Lower lobe of right lung (tissue), 2 donors: ENCODE measurements at regions not wholly inside any gene's neighbourhood (a gene's known extent, or its start where the extent isn't known, plus 50 kb on each side); places are given as distances from the start of the nearest gene placed in this dataset.
A peak's percentile ranks its signal among the peaks of the same experiment; 100 is the strongest.

Source experiments
- ATAC-seq, 2 donors: fragments of 200-7000 bp; cut with Tn5 transposase; one replicate each; pipeline ENCODE4 v1.9.1; 2020 to 2022; ENCODE audit warnings: mild to moderate bottlenecking in 2 of 2, moderate library complexity in 2 of 2
- DNase-seq: peaks from one replicate; pipeline ENCODE4 v3.0.0-alpha.2; 2020
- H3K27ac ChIP-seq: fragments of 200-600 bp; one replicate; pipeline ENCODE4 v1.8.0; 2022
- H3K27me3 ChIP-seq: fragments of 200-600 bp; one replicate; pipeline ENCODE4 v1.8.0; 2022; ENCODE audit warnings: low read depth
- H3K36me3 ChIP-seq: fragments of 200-600 bp; one replicate; pipeline ENCODE4 v1.8.0; 2022; ENCODE audit warnings: mild to moderate bottlenecking
- H3K4me1 ChIP-seq: fragments of 200-600 bp; one replicate; pipeline ENCODE4 v1.8.0; 2022
- H3K4me3 ChIP-seq: fragments of 200-600 bp; one replicate; pipeline ENCODE4 v1.8.0; 2022; ENCODE audit warnings: mild to moderate bottlenecking
- H3K9me3 ChIP-seq: fragments of 200-600 bp; one replicate; pipeline ENCODE4 v1.8.0; 2022
- intact Hi-C: fragments of 100-400 bp; cut with DNase I; formaldehyde crosslinking; loops from one replicate; pipeline ENCODE4 v1.11.0; 2022
- TF ChIP-seq, protein P1 (sequence below): fragments of 200-600 bp; IDR thresholded peaks from one replicate; pipeline ENCODE4 v1.8.0; 2022; ENCODE audit warnings: antibody characterized with exemption, mild to moderate bottlenecking
- donor health status: DM: no; HTN: yes; CAD: no; lungs with severe emphysema.

DNA sequence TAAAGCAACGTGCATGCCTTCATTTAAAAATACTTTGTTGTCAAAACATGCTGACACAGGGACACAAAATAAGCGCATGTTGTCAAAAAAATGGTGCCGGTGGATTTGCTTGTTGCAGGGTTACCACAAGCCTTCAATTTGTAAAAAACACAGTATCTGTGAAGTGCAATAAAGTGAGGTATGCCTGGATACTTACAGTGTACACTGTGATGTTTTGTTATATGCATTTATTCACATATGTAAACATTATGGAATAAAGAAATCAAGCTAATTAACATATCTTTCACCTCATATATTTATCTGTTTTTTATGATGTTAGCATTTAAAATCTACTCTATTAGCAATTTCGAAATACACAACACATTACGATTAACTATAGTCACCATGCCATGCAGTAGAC lies 202.6 kb upstream of the FZD8 start:
- no peaks in the 10 kb centered on the region for H3K36me3 ChIP-seq
- ATAC-seq (no peak), DNase-seq (no peak)
- peaks cover 10% of the 10 kb centered on the region for H3K9me3 ChIP-seq
- H3K4me1 ChIP-seq: no peaks in the 10 kb centered on the region
- intact Hi-C loops: no loop called here
- TF ChIP-seq, protein P1, sequence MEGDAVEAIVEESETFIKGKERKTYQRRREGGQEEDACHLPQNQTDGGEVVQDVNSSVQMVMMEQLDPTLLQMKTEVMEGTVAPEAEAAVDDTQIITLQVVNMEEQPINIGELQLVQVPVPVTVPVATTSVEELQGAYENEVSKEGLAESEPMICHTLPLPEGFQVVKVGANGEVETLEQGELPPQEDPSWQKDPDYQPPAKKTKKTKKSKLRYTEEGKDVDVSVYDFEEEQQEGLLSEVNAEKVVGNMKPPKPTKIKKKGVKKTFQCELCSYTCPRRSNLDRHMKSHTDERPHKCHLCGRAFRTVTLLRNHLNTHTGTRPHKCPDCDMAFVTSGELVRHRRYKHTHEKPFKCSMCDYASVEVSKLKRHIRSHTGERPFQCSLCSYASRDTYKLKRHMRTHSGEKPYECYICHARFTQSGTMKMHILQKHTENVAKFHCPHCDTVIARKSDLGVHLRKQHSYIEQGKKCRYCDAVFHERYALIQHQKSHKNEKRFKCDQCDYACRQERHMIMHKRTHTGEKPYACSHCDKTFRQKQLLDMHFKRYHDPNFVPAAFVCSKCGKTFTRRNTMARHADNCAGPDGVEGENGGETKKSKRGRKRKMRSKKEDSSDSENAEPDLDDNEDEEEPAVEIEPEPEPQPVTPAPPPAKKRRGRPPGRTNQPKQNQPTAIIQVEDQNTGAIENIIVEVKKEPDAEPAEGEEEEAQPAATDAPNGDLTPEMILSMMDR: no peak
- H3K27me3 ChIP-seq: no peaks in the 10 kb centered on the region
- no peak overlapping the region for H3K27ac ChIP-seq
- no peak overlapping the region for H3K4me3 ChIP-seq

DNA sequence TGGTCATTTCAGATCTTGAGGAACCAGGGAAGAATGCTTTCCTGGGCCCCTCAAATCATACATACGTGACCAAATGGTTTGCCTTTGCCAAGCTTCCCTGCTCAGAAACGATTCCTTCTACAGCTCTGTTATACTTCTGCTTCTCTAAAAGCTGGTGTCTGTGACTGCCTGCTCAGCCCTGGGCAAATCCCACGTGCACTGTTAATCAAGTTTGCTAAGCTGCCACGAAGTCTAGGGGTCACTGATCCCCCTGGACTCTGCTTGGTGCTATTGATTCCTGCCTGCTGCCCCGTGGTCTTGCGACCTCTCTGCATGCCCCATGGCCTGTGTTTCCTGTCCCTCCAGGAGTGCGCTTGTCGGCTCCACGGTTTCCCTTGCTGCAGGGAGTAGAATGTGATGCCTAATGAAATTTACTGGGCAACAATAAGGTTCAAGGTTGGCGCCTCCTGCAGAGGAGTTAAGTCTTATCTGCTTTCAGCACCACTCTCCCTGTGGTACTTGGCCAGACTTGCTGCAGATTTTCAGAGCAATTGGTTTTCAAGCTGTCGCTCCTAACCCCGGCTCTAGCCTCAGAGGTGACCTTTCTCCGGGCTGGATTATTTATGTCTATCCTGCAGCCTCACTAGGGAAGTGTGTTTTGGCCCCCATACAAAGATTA lies 201.6 kb upstream of the FZD8 start:
- intact Hi-C loops: no loop called here
- DNase-seq: no peak
- no peaks in the 10 kb centered on the region for H3K4me1 ChIP-seq
- no peaks in the 10 kb centered on the region for H3K27me3 ChIP-seq
- ATAC-seq: peak in 1 of 2 donors; percentile 24
- H3K4me3 ChIP-seq: no peak overlapping the region
- no peaks in the 10 kb centered on the region for H3K36me3 ChIP-seq
- no peak overlapping the region for H3K27ac ChIP-seq
- H3K9me3 ChIP-seq: peaks cover 10% of the 10 kb centered on the region
- TF ChIP-seq, protein P1: no peak

DNA sequence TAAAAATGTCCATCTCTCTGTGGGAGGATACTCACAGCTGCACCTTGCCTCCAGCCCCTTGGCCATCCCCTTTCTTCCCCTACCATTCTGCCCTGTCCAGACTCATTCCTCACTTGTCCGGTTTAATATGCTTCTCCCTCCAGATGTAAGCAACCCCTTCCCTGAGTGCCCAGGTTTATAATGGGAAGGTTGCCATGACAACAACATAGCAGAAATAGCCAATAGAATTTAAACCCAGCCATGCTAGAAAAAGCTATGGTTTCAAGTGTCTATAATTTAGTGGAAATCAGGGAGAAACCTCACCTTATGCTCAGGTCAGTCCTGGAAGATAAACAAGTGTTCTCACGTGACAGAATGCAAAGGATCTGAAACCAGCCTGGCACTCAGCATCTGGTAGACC lies 196.0 kb upstream of the FZD8 start:
- DNase-seq (no peak), ATAC-seq (no peak)
- TF ChIP-seq, protein P1: no peak
- intact Hi-C loops: no loop called here
- no peak overlapping the region for H3K27ac ChIP-seq
- H3K4me3 ChIP-seq: no peak overlapping the region
- H3K36me3 ChIP-seq: no peaks in the 10 kb centered on the region
- H3K9me3 ChIP-seq: peaks cover 10% of the 10 kb centered on the region
- H3K4me1 ChIP-seq: no peaks in the 10 kb centered on the region
- H3K27me3 ChIP-seq: no peaks in the 10 kb centered on the region

DNA sequence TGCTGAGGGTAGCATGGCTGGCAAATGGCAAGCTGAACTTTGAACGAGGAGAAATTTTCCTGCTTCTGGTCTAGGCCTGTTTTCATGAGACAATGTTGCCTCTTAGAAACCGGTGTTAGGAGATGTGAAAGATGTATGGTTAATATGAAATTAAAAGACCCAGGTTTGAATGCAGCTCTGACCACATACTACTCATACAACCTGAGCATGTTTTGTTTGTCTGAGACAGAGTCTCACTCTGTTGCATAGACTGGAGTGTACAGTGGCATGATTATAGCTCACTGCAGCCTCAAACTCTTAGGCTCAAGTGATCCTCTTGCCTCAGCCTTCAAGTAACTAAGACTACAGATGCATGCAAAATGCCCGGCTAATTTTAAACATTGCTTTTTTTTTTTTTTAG lies 193.4 kb upstream of the FZD8 start:
- H3K36me3 ChIP-seq: no peaks in the 10 kb centered on the region
- H3K9me3 ChIP-seq: peaks cover 2% of the 10 kb centered on the region
- H3K27ac ChIP-seq: no peak overlapping the region
- no peak overlapping the region for H3K4me3 ChIP-seq
- H3K4me1 ChIP-seq: no peaks in the 10 kb centered on the region
- TF ChIP-seq, protein P1: no peak
- no peak for DNase-seq
- intact Hi-C loops: no loop called here
- no peak for ATAC-seq
- H3K27me3 ChIP-seq: no peaks in the 10 kb centered on the region

DNA sequence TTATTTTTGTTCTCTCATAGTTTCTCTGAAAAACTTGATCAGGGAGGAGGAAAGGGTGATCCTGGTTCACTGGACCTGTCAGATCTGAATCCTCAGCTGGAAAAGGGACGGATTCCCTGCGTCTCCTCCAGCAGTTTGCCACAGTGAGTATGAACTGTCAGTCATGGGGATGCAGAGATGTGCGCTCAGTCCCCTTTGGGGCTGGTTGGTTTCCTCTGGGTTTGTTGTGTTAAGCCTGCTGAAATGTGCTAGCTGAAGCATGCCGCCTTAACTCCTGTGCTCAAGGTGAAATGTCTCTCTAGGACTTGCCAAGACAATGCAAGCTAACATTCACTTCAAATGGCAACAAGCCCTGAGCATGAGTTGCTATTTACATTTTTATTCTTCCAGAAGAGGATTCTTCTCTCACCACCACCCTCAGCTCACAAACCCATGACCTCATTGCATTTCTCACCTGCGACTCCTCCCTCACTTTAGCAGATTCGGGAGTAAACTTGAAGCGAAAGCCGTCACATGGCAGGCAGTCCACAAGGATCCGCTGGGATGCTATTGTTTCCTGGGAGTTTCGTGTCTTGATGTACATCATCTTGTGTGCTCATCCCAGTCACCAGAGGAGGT lies 192.9 kb upstream of the FZD8 start:
- H3K9me3 ChIP-seq: no peaks in the 10 kb centered on the region
- no peak for DNase-seq
- intact Hi-C loops: no loop called here
- ATAC-seq: peak; percentile 23 to 56
- H3K4me1 ChIP-seq: no peaks in the 10 kb centered on the region
- H3K36me3 ChIP-seq: no peaks in the 10 kb centered on the region
- TF ChIP-seq, protein P1: no peak
- H3K4me3 ChIP-seq: no peak overlapping the region
- no peak overlapping the region for H3K27ac ChIP-seq
- no peaks in the 10 kb centered on the region for H3K27me3 ChIP-seq
